GM23338 (cell line): ENCODE measurements at regions not wholly inside any gene's neighbourhood (a gene's known extent, or its start where the extent isn't known, plus 50 kb on each side); places are given as distances from the start of the nearest gene placed in this dataset.

Source experiments
- ATAC-seq: fragments of 200-7000 bp; cut with Tn5 transposase; 3 replicates; pipeline ENCODE4 v1.9.1; 2020
- DNase-seq: peaks from one replicate; pipeline ENCODE4 v3.0.0-alpha.2; 2015; ENCODE audit warnings: low spot score
- H2AFZ ChIP-seq: fragments of 200-600 bp; sonication (generic); 2 replicates; pipeline ENCODE4 v1.8.0; 2016; ENCODE audit warnings: antibody characterized with exemption, mild to moderate bottlenecking, moderate library complexity
- H3F3A ChIP-seq: fragments of 200-600 bp; sonication (generic); replicated peaks from 2 replicates; pipeline ENCODE4 v1.8.0; 2017; ENCODE audit warnings: antibody characterized with exemption, mixed run types, low read depth
- H3K27ac ChIP-seq: fragments of 200-600 bp; sonication (generic); 2 replicates; pipeline ENCODE4 v1.6.1; 2016; ENCODE audit warnings: low read depth
- H3K27me3 ChIP-seq: fragments of 200-600 bp; sonication (generic); 2 replicates; pipeline ENCODE4 v1.8.0; 2016; ENCODE audit warnings: mild to moderate bottlenecking, mixed run types, moderate library complexity; ENCODE audit not compliant: insufficient read depth
- H3K36me3 ChIP-seq: fragments of 200-600 bp; sonication (generic); 2 replicates; pipeline ENCODE4 v1.8.0; 2016; ENCODE audit warnings: mild to moderate bottlenecking; ENCODE audit not compliant: insufficient read depth
- H3K4me1 ChIP-seq: fragments of 200-600 bp; sonication (generic); 2 replicates; pipeline ENCODE4 v1.8.0; 2016; ENCODE audit warnings: mild to moderate bottlenecking, moderate library complexity; ENCODE audit not compliant: insufficient read depth
- H3K4me2 ChIP-seq: fragments of 200-600 bp; sonication (generic); 2 replicates; pipeline ENCODE4 v1.7.1; 2017; ENCODE audit warnings: mixed run types
- H3K4me3 ChIP-seq: fragments of 200-600 bp; sonication (generic); 2 replicates; pipeline ENCODE4 v1.6.1; 2016; ENCODE audit warnings: mixed run types
- H3K79me2 ChIP-seq: fragments of 200-600 bp; sonication (generic); replicated peaks from 2 replicates; pipeline ENCODE4 v1.8.0; 2017; ENCODE audit warnings: mild to moderate bottlenecking; ENCODE audit not compliant: insufficient read depth
- H3K9me2 ChIP-seq: fragments of 200-600 bp; sonication (generic); 2 replicates; pipeline ENCODE4 v1.8.0; 2017; ENCODE audit not compliant: insufficient read depth
- H4K20me1 ChIP-seq: fragments of 200-600 bp; sonication (generic); replicated peaks from 2 replicates; pipeline ENCODE4 v1.8.0; 2017; ENCODE audit warnings: mild to moderate bottlenecking; ENCODE audit not compliant: insufficient read depth
- H3K27ac Mint-ChIP-seq: 2 replicates; pipeline ENCODE4 v1.8.0; 2020; ENCODE audit warnings: inconsistent platforms, mild to moderate bottlenecking, moderate library complexity, mixed read lengths
- H3K27me3 Mint-ChIP-seq: 3 replicates; pipeline ENCODE4 v1.8.0; 2022; ENCODE audit warnings: low read depth, mild to moderate bottlenecking, moderate library complexity, mixed read lengths, inconsistent platforms; ENCODE audit not compliant: insufficient read depth, poor library complexity
- H3K36me3 Mint-ChIP-seq: 3 replicates; pipeline ENCODE4 v1.8.0; 2021; ENCODE audit warnings: low read depth, mild to moderate bottlenecking, inconsistent platforms, moderate library complexity, mixed read lengths
- H3K4me1 Mint-ChIP-seq: 3 replicates; pipeline ENCODE4 v1.8.0; 2020; ENCODE audit warnings: mild to moderate bottlenecking, inconsistent platforms, mixed read lengths
- H3K4me3 Mint-ChIP-seq: 3 replicates; pipeline ENCODE4 v1.8.0; 2021; ENCODE audit warnings: moderate library complexity, mild to moderate bottlenecking, inconsistent platforms, mixed read lengths
- H3K9me3 Mint-ChIP-seq: 3 replicates; pipeline ENCODE4 v1.8.0; 2020; ENCODE audit warnings: moderate library complexity, mild to moderate bottlenecking, inconsistent platforms, mixed read lengths
- CREB1 ChIP-seq: fragments of 250-450 bp; sonication (Bioruptor Pico); IDR thresholded peaks from 2 replicates; pipeline ENCODE4 v1.5.0; 2020; ENCODE audit warnings: low read depth, mild to moderate bottlenecking, moderate library complexity
- CTCF ChIP-seq, 2 experiments: fragments of 200-600 bp in 1 of 2; sonication (generic) in 1 of 2; conservative IDR thresholded peaks; 2 replicates each; pipeline versions ENCODE4 v1.5.1 to v1.6.1; 2016 to 2017; ENCODE audit warnings: antibody characterized with exemption in 2 of 2, low read depth in 2 of 2, mild to moderate bottlenecking in 2 of 2, moderate library complexity in 1 of 2
- ETS1 ChIP-seq: IDR thresholded peaks from 2 replicates; pipeline ENCODE4 v1.6.1; 2016; ENCODE audit warnings: antibody characterized with exemption
- EZH2 ChIP-seq: fragments of 200-600 bp; sonication (generic); IDR thresholded peaks from one replicate; pipeline ENCODE4 v1.8.0; 2017; ENCODE audit warnings: antibody characterized with exemption, mild to moderate bottlenecking, low read depth; ENCODE audit not compliant: unreplicated experiment
- EZH2phosphoT487 ChIP-seq: fragments of 200-600 bp; sonication (generic); IDR thresholded peaks from one replicate; pipeline ENCODE4 v1.8.1; 2018; ENCODE audit warnings: antibody characterized with exemption; ENCODE audit not compliant: unreplicated experiment
- NANOG ChIP-seq: IDR thresholded peaks from 2 replicates; pipeline ENCODE4 v1.6.1; 2016; ENCODE audit warnings: antibody characterized with exemption, borderline replicate concordance
- REST ChIP-seq: IDR thresholded peaks from one replicate; pipeline ENCODE4 v1.6.1; 2018; ENCODE audit warnings: antibody characterized with exemption; ENCODE audit not compliant: unreplicated experiment
- ZNF114 ChIP-seq: fragments of 250-450 bp; sonication (Bioruptor Pico); IDR thresholded peaks from 2 replicates; pipeline ENCODE4 v1.5.0; 2020; ENCODE audit warnings: mild to moderate bottlenecking, moderate library complexity
- ZNF331 ChIP-seq: fragments of 250-450 bp; sonication (Bioruptor Pico); IDR thresholded peaks from 2 replicates; pipeline ENCODE4 v1.5.0; 2020; ENCODE audit warnings: low read depth, mild to moderate bottlenecking, moderate library complexity
- ZNF462 ChIP-seq: fragments of 250-450 bp; sonication (Bioruptor Pico); IDR thresholded peaks from 2 replicates; pipeline ENCODE4 v1.5.0; 2020; ENCODE audit warnings: mild to moderate bottlenecking, moderate library complexity

- Mint-ChIP-seq H3K4me3 (no peak overlapping the region), H3K27ac (no peak overlapping the region), H3K27me3 (no peaks in the 10 kb centered on the region), H3K36me3 (no peaks in the 10 kb centered on the region), H3K9me3 (no peaks in the 10 kb centered on the region), H3K4me1 (peaks cover under 1% of the 10 kb centered on the region; the same call in 1 of the 3 replicates)
- no peaks in the 10 kb centered on the region for H4K20me1 ChIP-seq
- ATAC-seq (no peak), DNase-seq (no peak)
- H2AFZ ChIP-seq = no peak overlapping the region
- no peaks in the 10 kb centered on the region for H3K4me1 ChIP-seq
- no peak overlapping the region for H3K4me2 ChIP-seq
- no peak overlapping the region for H3K27ac ChIP-seq
- no peak overlapping the region for H3K4me3 ChIP-seq
- H3K36me3 ChIP-seq = no peaks in the 10 kb centered on the region
- no peaks in the 10 kb centered on the region for H3K27me3 ChIP-seq
- no peak for TF ChIP-seq EZH2phosphoT487
- no peak for TF ChIP-seq ZNF114 (CRISPR knock-in tag)
- no peaks in the 10 kb centered on the region for H3F3A ChIP-seq
- H3K9me2 ChIP-seq = no peaks in the 10 kb centered on the region
- H3K79me2 ChIP-seq = no peaks in the 10 kb centered on the region
Measured at GRCh38 chr18:29254123-29254522, 1077.2 kb upstream of the CDH2 start.

- no peak overlapping the region for H3K27ac Mint-ChIP-seq
- H3K4me1 Mint-ChIP-seq = peaks cover 6% of the 10 kb centered on the region; the same call in 2 of the 3 replicates
- DNase-seq = no peak
- TF ChIP-seq REST (no peak), ETS1 (no peak), CREB1 (CRISPR knock-in tag) (no peak), ZNF331 (CRISPR knock-in tag) (no peak), CTCF (conservative IDR thresholded peaks at IDR 0.05; ENCODE audit: low read depth in 2 of 2) (no peak), EZH2phosphoT487 (no peak), ZNF462 (no peak), EZH2 (no peak), NANOG (no peak)
Measured at GRCh38 chr18:29251681-29252080, 1074.8 kb upstream of the CDH2 start.

More at GRCh38 chr18:29251681-29252080, 1074.8 kb upstream of the CDH2 start:
- H3K4me1 ChIP-seq = 0 out of 2 replicates have a peak, but pooled peaks cover 4% of the 10 kb centered on the region
- no peaks in the 10 kb centered on the region; the same call in 1 of the 2 replicates for H3K9me2 ChIP-seq
- H3K79me2 ChIP-seq = no peaks in the 10 kb centered on the region
- H3F3A ChIP-seq = no peaks in the 10 kb centered on the region
- no peak overlapping the region for H3K4me3 Mint-ChIP-seq
- H3K36me3 Mint-ChIP-seq = no peaks in the 10 kb centered on the region
- no peaks in the 10 kb centered on the region for H3K36me3 ChIP-seq
- no peak overlapping the region for H2AFZ ChIP-seq
- ATAC-seq = no peak
- no peak overlapping the region for H3K4me3 ChIP-seq
- H3K4me2 ChIP-seq = no peak overlapping the region
- H3K9me3 Mint-ChIP-seq = no peaks in the 10 kb centered on the region
- H4K20me1 ChIP-seq = no peaks in the 10 kb centered on the region
- no peak overlapping the region for H3K27ac ChIP-seq
- no peaks in the 10 kb centered on the region for H3K27me3 Mint-ChIP-seq
- H3K27me3 ChIP-seq = no peaks in the 10 kb centered on the region
